Neuronal stem cell (in vitro differentiated cells): ENCODE measurements at regions not wholly inside any gene's neighbourhood (a gene's known extent, or its start where the extent isn't known, plus 50 kb on each side); places are given as distances from the start of the nearest gene placed in this dataset.

Experiments used
- DNase-seq: peaks from one replicate; pipeline ENCODE4 v3.0.0-alpha.2; 2013; ENCODE audit warnings: low spot score
- H2AFZ ChIP-seq: one replicate; pipeline ENCODE4 v1.6.1; 2013; ENCODE audit warnings: mild to moderate bottlenecking, low read length, inconsistent platforms
- H2AK5ac ChIP-seq: 2 replicates; pipeline ENCODE4 v1.6.1; 2013; ENCODE audit warnings: low read depth, mild to moderate bottlenecking, inconsistent platforms, low read length, moderate library complexity, mixed read lengths
- H2BK120ac ChIP-seq: 2 replicates; pipeline ENCODE4 v1.6.1; 2013; ENCODE audit warnings: low read depth, mild to moderate bottlenecking, inconsistent platforms, low read length, moderate library complexity, mixed read lengths
- H2BK12ac ChIP-seq: one replicate; pipeline ENCODE4 v1.6.1; 2013; ENCODE audit warnings: low read length, inconsistent platforms
- H2BK15ac ChIP-seq: 2 replicates; pipeline ENCODE4 v1.6.1; 2013; ENCODE audit warnings: mild to moderate bottlenecking, low read length, inconsistent platforms, mixed read lengths
- H2BK5ac ChIP-seq: one replicate; pipeline ENCODE4 v1.6.1; 2013; ENCODE audit warnings: inconsistent platforms, mild to moderate bottlenecking, low read length, moderate library complexity
- H3K14ac ChIP-seq: one replicate; pipeline ENCODE4 v1.6.1; 2013; ENCODE audit warnings: low read length, inconsistent platforms
- H3K18ac ChIP-seq: 2 replicates; pipeline ENCODE4 v1.6.1; 2013; ENCODE audit warnings: low read length, inconsistent platforms
- H3K23ac ChIP-seq: 2 replicates; pipeline ENCODE4 v1.6.1; 2013; ENCODE audit warnings: low read depth, mild to moderate bottlenecking, mixed read lengths, low read length, inconsistent platforms; ENCODE audit not compliant: poor library complexity
- H3K27ac ChIP-seq: replicated peaks from 3 replicates; pipeline ENCODE4 v1.5.1; 2013; ENCODE audit warnings: low read length, inconsistent platforms
- H3K27me3 ChIP-seq, 3 experiments: 2 replicates each; pipeline ENCODE4 v1.6.1; 2013; ENCODE audit warnings: low read length in 3 of 3, mild to moderate bottlenecking in 2 of 3, inconsistent platforms in 1 of 3, low read depth in 1 of 3, mixed read lengths in 1 of 3, moderate library complexity in 1 of 3; ENCODE audit not compliant: control insufficient read depth in 3 of 3, insufficient read depth in 3 of 3
- H3K36me3 ChIP-seq, 2 donors: replicated peaks in 1 of 2; 2 replicates each; pipeline ENCODE4 v1.6.1; 2013; ENCODE audit warnings: low read length in 2 of 2; ENCODE audit not compliant: control insufficient read depth in 2 of 2, insufficient read depth in 2 of 2
- H3K4ac ChIP-seq: 2 replicates; pipeline ENCODE4 v1.6.1; 2013; ENCODE audit warnings: inconsistent platforms, mild to moderate bottlenecking, low read length, moderate library complexity
- H3K4me1 ChIP-seq, 2 donors: 1 replicate in 1 of 2; 2 replicates in 1 of 2; pipeline ENCODE4 v1.6.1; 2013; ENCODE audit warnings: low read length in 2 of 2, low read depth in 1 of 2; ENCODE audit not compliant: control insufficient read depth in 2 of 2, insufficient read depth in 1 of 2
- H3K4me2 ChIP-seq: one replicate; pipeline ENCODE4 v1.6.1; 2013; ENCODE audit warnings: mild to moderate bottlenecking, low read length, inconsistent platforms; ENCODE audit not compliant: insufficient read depth, poor library complexity, severe bottlenecking
- H3K4me3 ChIP-seq, 2 donors: 2 replicates each; pipeline ENCODE4 v1.5.1; 2013; ENCODE audit warnings: low read length in 2 of 2, mild to moderate bottlenecking in 2 of 2, inconsistent platforms in 1 of 2, moderate library complexity in 1 of 2
- H3K79me1 ChIP-seq: one replicate; pipeline ENCODE4 v1.6.1; 2013; ENCODE audit warnings: low read depth, mild to moderate bottlenecking, inconsistent platforms, low read length, moderate library complexity
- H3K9ac ChIP-seq: one replicate; pipeline ENCODE4 v1.6.1; 2013; ENCODE audit warnings: mild to moderate bottlenecking, low read depth, low read length, inconsistent platforms; ENCODE audit not compliant: poor library complexity
- H3K9me3 ChIP-seq, 2 donors: replicated peaks in 1 of 2; 2 replicates each; pipeline versions ENCODE3 to v1.6.1; 2013; ENCODE audit warnings: low read length in 2 of 2, mild to moderate bottlenecking in 2 of 2, inconsistent platforms in 1 of 2, low read depth in 1 of 2, mixed read lengths in 1 of 2, moderate library complexity in 1 of 2; ENCODE audit not compliant: control insufficient read depth in 2 of 2, insufficient read depth in 1 of 2
- H4K8ac ChIP-seq: one replicate; pipeline ENCODE4 v1.6.1; 2013; ENCODE audit warnings: low read depth, mild to moderate bottlenecking, inconsistent platforms, low read length, moderate library complexity
- H4K91ac ChIP-seq: one replicate; pipeline ENCODE4 v1.6.1; 2013; ENCODE audit warnings: low read length, low read depth, mild to moderate bottlenecking, inconsistent platforms; ENCODE audit not compliant: poor library complexity
- WGBS, 2 donors: extraction: QIAGEN DNeasy Blood & Tissue Kit; methylation state at CpG; one replicate each; pipeline ENCODE4 v1.1.7; 2013; ENCODE audit warnings: missing lambda C conversion rate in 2 of 2, mixed read lengths in 1 of 2; ENCODE audit not compliant: insufficient read length in 2 of 2, insufficient replicate concordance in 1 of 2; ENCODE audit errors: extremely low coverage in 2 of 2; 5-methylcytosine and 5-hydroxymethylcytosine counted together

GRCh38 chr9:30771163-30771708 is 1613.2 kb upstream of the ACO1 start:
- Histone ChIP-seq H3K9me3 (peaks cover 0 to 2% of the 10 kb centered on the region in 2 donors), H3K14ac (no peak overlapping the region), H2BK120ac (no peak overlapping the region), H3K4ac (no peak overlapping the region), H3K36me3 (no peaks in the 10 kb centered on the region), H3K18ac (no peak overlapping the region), H4K91ac (no peak overlapping the region), H3K9ac (no peak overlapping the region), H2BK5ac (no peak overlapping the region), H2BK12ac (no peak overlapping the region), H2AK5ac (no peak overlapping the region), H2AFZ (no peak overlapping the region), H3K79me1 (no peaks in the 10 kb centered on the region), H3K4me2 (no peak overlapping the region), H3K27ac (no peak overlapping the region), H3K23ac (no peak overlapping the region), H3K4me3 (no peak overlapping the region), H3K27me3 (no peaks in the 10 kb centered on the region), H2BK15ac (no peak overlapping the region), H3K4me1 (no peaks in the 10 kb centered on the region), H4K8ac (no peak overlapping the region)
- no peak for DNase-seq

DNA sequence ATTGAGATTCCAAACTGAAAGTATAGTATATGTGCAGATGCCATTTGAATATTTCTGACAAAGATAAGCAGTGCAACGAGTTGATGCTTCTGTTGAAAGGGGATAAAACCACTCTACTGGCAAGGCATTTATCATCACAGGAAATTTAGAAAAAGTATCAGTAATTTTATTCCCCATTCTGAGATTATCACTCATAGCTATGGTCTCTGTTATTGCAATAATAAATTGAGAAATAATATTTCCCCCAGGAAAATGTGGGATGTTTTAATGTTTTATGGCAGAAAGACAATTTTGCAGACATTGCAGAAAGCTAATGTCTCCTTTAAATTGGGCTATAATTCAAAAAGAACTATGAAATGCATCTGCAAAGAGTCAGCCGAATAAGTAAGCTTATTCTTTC is 1612.7 kb upstream of the ACO1 start:
- Histone ChIP-seq H3K27me3 (no peaks in the 10 kb centered on the region), H3K9ac (no peak overlapping the region), H2AFZ (no peak overlapping the region), H3K27ac (no peak overlapping the region), H2BK120ac (no peak overlapping the region), H3K4me1 (no peaks in the 10 kb centered on the region), H3K18ac (no peak overlapping the region), H3K4ac (no peak overlapping the region), H3K9me3 (peaks cover 0 to 2% of the 10 kb centered on the region in 2 donors), H2AK5ac (no peak overlapping the region), H3K36me3 (no peaks in the 10 kb centered on the region), H2BK5ac (no peak overlapping the region), H3K4me3 (no peak overlapping the region), H3K23ac (no peak overlapping the region), H2BK12ac (no peak overlapping the region), H3K4me2 (no peak overlapping the region), H3K79me1 (no peaks in the 10 kb centered on the region), H3K14ac (no peak overlapping the region), H4K8ac (no peak overlapping the region), H4K91ac (no peak overlapping the region), H2BK15ac (no peak overlapping the region)
- DNase-seq, result no peak
- no CpG with 5 or more reads among the region's 2 CpGs for WGBS, 2 donors

- Histone ChIP-seq H3K14ac (no peak overlapping the region), H2BK120ac (no peak overlapping the region), H3K9ac (no peak overlapping the region), H4K8ac (no peak overlapping the region), H2BK5ac (no peak overlapping the region), H2AFZ (no peak overlapping the region), H3K27ac (no peak overlapping the region), H3K79me1 (no peaks in the 10 kb centered on the region), H3K4ac (no peak overlapping the region), H3K4me2 (no peak overlapping the region), H2AK5ac (no peak overlapping the region), H4K91ac (no peak overlapping the region), H3K4me1 (no peaks in the 10 kb centered on the region), H3K23ac (no peak overlapping the region), H3K27me3 (no peaks in the 10 kb centered on the region), H2BK12ac (no peak overlapping the region), H3K4me3 (no peak overlapping the region), H2BK15ac (no peak overlapping the region), H3K36me3 (no peaks in the 10 kb centered on the region), H3K9me3 (peaks cover 2 to 3% of the 10 kb centered on the region in 2 donors), H3K18ac (no peak overlapping the region)
- WGBS, 2 donors, result no CpG with 5 or more reads among the region's 10 CpGs
- DNase-seq, result no peak
Observed at GRCh38 chr9:30773427-30773826, 1611.0 kb upstream of the ACO1 start.

DNA sequence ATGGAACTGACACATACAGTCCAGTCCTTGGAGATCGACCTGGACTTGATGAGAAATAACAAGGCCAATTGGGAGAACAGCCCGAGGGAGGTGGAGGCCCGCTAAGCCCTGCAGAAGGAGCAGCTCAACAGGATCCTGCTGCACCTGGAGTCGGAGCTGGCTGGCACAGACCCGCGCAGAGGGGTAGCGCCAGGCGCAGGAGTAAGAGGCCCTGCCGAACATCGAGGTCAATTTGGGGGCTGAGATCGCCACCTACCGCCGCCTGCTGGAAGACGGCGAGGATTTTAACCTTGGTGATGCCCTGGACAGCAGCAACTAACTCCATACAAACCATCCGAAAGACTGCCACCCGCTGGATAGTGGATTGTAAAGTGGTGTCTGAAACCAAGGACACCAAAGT is 1610.1 kb upstream of the ACO1 start:
- H3K9ac ChIP-seq, result no peak overlapping the region
- H3K4me1 ChIP-seq, result no peaks in the 10 kb centered on the region
- no peak overlapping the region for H3K4me2 ChIP-seq
- no peak overlapping the region for H2AK5ac ChIP-seq
- no peak overlapping the region for H3K23ac ChIP-seq
- H3K27me3 ChIP-seq, result no peaks in the 10 kb centered on the region
- H3K4me3 ChIP-seq, result no peak overlapping the region
- H2BK5ac ChIP-seq, result no peak overlapping the region
- H3K14ac ChIP-seq, result no peak overlapping the region
- no peak overlapping the region for H3K18ac ChIP-seq
- H3K79me1 ChIP-seq, result no peaks in the 10 kb centered on the region
- peaks cover 2 to 3% of the 10 kb centered on the region in 2 donors for H3K9me3 ChIP-seq
- no peak for DNase-seq
- WGBS, 2 donors, result no CpG with 5 or more reads among the region's 17 CpGs
- H2BK120ac ChIP-seq, result no peak overlapping the region
- H2AFZ ChIP-seq, result no peak overlapping the region
- no peak overlapping the region for H3K4ac ChIP-seq
- H2BK12ac ChIP-seq, result no peak overlapping the region
- no peak overlapping the region for H4K8ac ChIP-seq
- no peak overlapping the region for H4K91ac ChIP-seq
- no peak overlapping the region for H2BK15ac ChIP-seq
- no peak overlapping the region for H3K27ac ChIP-seq
- no peaks in the 10 kb centered on the region for H3K36me3 ChIP-seq
